IMR-90 (cell line): ENCODE measurements at regions not wholly inside any gene's neighbourhood (a gene's known extent, or its start where the extent isn't known, plus 50 kb on each side); places are given as distances from the start of the nearest gene placed in this dataset.

Source experiments
- ATAC-seq: fragments of 200-7000 bp; cut with Tn5 transposase; 2 replicates; pipeline ENCODE4 v1.9.1; 2020; ENCODE audit warnings: low read depth, mild to moderate bottlenecking, moderate library complexity
- BruUV-seq: library from RNA; stranded (reverse); fragments of 400-500 nt; replicated peaks from 2 replicates; lab custom pipeline; 2021; lab: Mats Ljungman, UMichigan
- CTCF ChIA-PET: fragments of 300-600 bp; formaldehyde crosslinking; extraction: SDS; loops from one replicate; lab custom pipeline; 2021; ENCODE audit warnings: antibody characterized with exemption; lab: Yijun Ruan, JAX
- POLR2A ChIA-PET: fragments of 300-600 bp; sonication (Branson Sonifier 250); formaldehyde crosslinking; loops from one replicate; lab custom pipeline; 2022; ENCODE audit warnings: antibody characterized with exemption; ENCODE audit not compliant: unreplicated experiment; lab: Charles Lee
- DNase-seq: peaks from one replicate; pipeline ENCODE4 v3.0.0; 2013
- H2AFZ ChIP-seq: replicated peaks from 2 replicates; pipeline ENCODE3; 2013; ENCODE audit warnings: low read length, mild to moderate bottlenecking; ENCODE audit not compliant: poor library complexity
- H2AK5ac ChIP-seq: 2 replicates; pipeline ENCODE4 v1.6.1; 2013; ENCODE audit warnings: low read depth, low read length, inconsistent platforms
- H2AK9ac ChIP-seq: replicated peaks from 2 replicates; pipeline ENCODE3; 2013; ENCODE audit warnings: mild to moderate bottlenecking, low read depth, low read length, moderate library complexity; ENCODE audit not compliant: poor library complexity
- H2BK120ac ChIP-seq: 2 replicates; pipeline ENCODE4 v1.6.1; 2013; ENCODE audit warnings: low read depth, low read length, inconsistent platforms
- H2BK15ac ChIP-seq: 3 replicates; pipeline ENCODE4 v1.6.1; 2013; ENCODE audit warnings: low read depth, low read length, inconsistent platforms
- H2BK20ac ChIP-seq: 2 replicates; pipeline ENCODE4 v1.6.1; 2013; ENCODE audit warnings: low read depth, mild to moderate bottlenecking, inconsistent platforms, low read length, moderate library complexity
- H2BK5ac ChIP-seq: 2 replicates; pipeline ENCODE4 v1.6.1; 2013; ENCODE audit warnings: mild to moderate bottlenecking, low read depth, low read length, inconsistent platforms; ENCODE audit not compliant: poor library complexity, severe bottlenecking
- H3K14ac ChIP-seq: replicated peaks from 2 replicates; pipeline ENCODE4 v1.6.1; 2013; ENCODE audit warnings: low read depth, low read length, inconsistent platforms
- H3K18ac ChIP-seq: 2 replicates; pipeline ENCODE4 v1.6.1; 2013; ENCODE audit warnings: low read depth, low read length, control low read depth
- H3K23ac ChIP-seq: 2 replicates; pipeline ENCODE4 v1.6.1; 2013; ENCODE audit warnings: low read depth, low read length, inconsistent platforms
- H3K27ac ChIP-seq: 2 replicates; pipeline ENCODE4 v1.5.1; 2013; ENCODE audit warnings: mild to moderate bottlenecking, control low read depth, low read length; ENCODE audit not compliant: insufficient read depth
- H3K27me3 ChIP-seq: 2 replicates; pipeline ENCODE4 v1.6.1; 2013; ENCODE audit warnings: low read length; ENCODE audit not compliant: control insufficient read depth, insufficient read depth
- H3K36me3 ChIP-seq: 2 replicates; pipeline ENCODE4 v1.6.1; 2013; ENCODE audit warnings: low read length, mixed read lengths; ENCODE audit not compliant: control insufficient read depth, insufficient read depth
- H3K4ac ChIP-seq: 2 replicates; pipeline ENCODE4 v1.6.1; 2013; ENCODE audit warnings: low read depth, low read length, inconsistent platforms
- H3K4me1 ChIP-seq: 2 replicates; pipeline ENCODE4 v1.6.1; 2013; ENCODE audit warnings: low read length, mixed read lengths; ENCODE audit not compliant: control insufficient read depth, insufficient read depth
- H3K4me2 ChIP-seq: 2 replicates; pipeline ENCODE4 v1.6.1; 2013; ENCODE audit warnings: low read depth, mild to moderate bottlenecking, control low read depth, low read length, moderate library complexity
- H3K4me3 ChIP-seq: 2 replicates; pipeline ENCODE4 v1.5.1; 2013; ENCODE audit warnings: low read depth, mild to moderate bottlenecking, control low read depth, low read length, moderate library complexity; ENCODE audit not compliant: insufficient read depth
- H3K56ac ChIP-seq: 2 replicates; pipeline ENCODE4 v1.6.1; 2013; ENCODE audit warnings: low read length, inconsistent platforms; ENCODE audit not compliant: insufficient read depth; ENCODE audit errors: extremely low read depth
- H3K79me1 ChIP-seq, 2 experiments: 2 replicates each; pipeline ENCODE4 v1.6.1; 2013; ENCODE audit warnings: low read length in 2 of 2, inconsistent platforms in 1 of 2, low read depth in 1 of 2
- H3K9ac ChIP-seq: 2 replicates; pipeline ENCODE4 v1.6.1; 2013; ENCODE audit warnings: low read depth, low read length, control low read depth
- H3K9me1 ChIP-seq: 2 replicates; pipeline ENCODE4 v1.6.1; 2013; ENCODE audit warnings: low read length, inconsistent platforms; ENCODE audit not compliant: insufficient read depth
- H3K9me3 ChIP-seq: 2 replicates; pipeline ENCODE4 v1.6.1; 2013; ENCODE audit warnings: low read length; ENCODE audit not compliant: control insufficient read depth, insufficient read depth
- H4K20me1 ChIP-seq: 2 replicates; pipeline ENCODE4 v1.6.1; 2013; ENCODE audit warnings: low read length, inconsistent platforms; ENCODE audit not compliant: insufficient read depth
- H4K5ac ChIP-seq: 2 replicates; pipeline ENCODE4 v1.6.1; 2013; ENCODE audit warnings: mild to moderate bottlenecking, low read depth, low read length, control low read depth
- H4K8ac ChIP-seq, 2 experiments: 2 replicates each; pipeline ENCODE4 v1.6.1; 2013; ENCODE audit warnings: low read depth in 2 of 2, low read length in 2 of 2, control low read depth in 1 of 2, inconsistent platforms in 1 of 2
- H4K91ac ChIP-seq: 2 replicates; pipeline ENCODE4 v1.6.1; 2013; ENCODE audit warnings: low read depth, low read length, inconsistent platforms; ENCODE audit not compliant: insufficient read depth
- BHLHE40 ChIP-seq: fragments of 150-350 bp; IDR thresholded peaks from 2 replicates; pipeline ENCODE4 v1.6.1; 2016; ENCODE audit warnings: mild to moderate bottlenecking, low read depth, low read length
- CEBPB ChIP-seq: IDR thresholded peaks from 2 replicates; pipeline ENCODE4 v1.6.1; 2012; ENCODE audit warnings: low read depth, low read length, improper control_type of control experiment
- CHD1 ChIP-seq: IDR thresholded peaks from 2 replicates; pipeline ENCODE4 v1.6.1; 2012; ENCODE audit warnings: low read depth, low read length, improper control_type of control experiment
- FOS ChIP-seq: fragments of 150-350 bp; IDR thresholded peaks from 2 replicates; pipeline ENCODE4 v1.6.1; 2016; ENCODE audit warnings: low read depth, low read length
- MAFK ChIP-seq: IDR thresholded peaks from 2 replicates; pipeline ENCODE4 v1.6.1; 2012; ENCODE audit warnings: low read depth, low read length, improper control_type of control experiment
- MAZ ChIP-seq: IDR thresholded peaks from 2 replicates; pipeline ENCODE4 v1.6.1; 2012; ENCODE audit warnings: low read depth, mild to moderate bottlenecking, low read length, improper control_type of control experiment, moderate library complexity, borderline replicate concordance
- NFE2L2 ChIP-seq: fragments of 150-350 bp; IDR thresholded peaks from 2 replicates; pipeline ENCODE4 v1.6.1; 2016; ENCODE audit warnings: low read depth, mild to moderate bottlenecking, low read length
- POLR2A ChIP-seq: IDR thresholded peaks from 2 replicates; pipeline ENCODE4 v1.6.1; 2012; ENCODE audit warnings: mild to moderate bottlenecking, low read depth, low read length
- RAD21 ChIP-seq: IDR thresholded peaks from 2 replicates; pipeline ENCODE4 v1.6.1; 2012; ENCODE audit warnings: low read length, improper control_type of control experiment
- RCOR1 ChIP-seq: IDR thresholded peaks from 2 replicates; pipeline ENCODE4 v1.6.1; 2012; ENCODE audit warnings: mild to moderate bottlenecking, low read length, improper control_type of control experiment; ENCODE audit not compliant: insufficient replicate concordance
- RFX5 ChIP-seq: IDR thresholded peaks from 2 replicates; pipeline ENCODE4 v1.8.0; 2012; ENCODE audit warnings: low read depth, mild to moderate bottlenecking, low read length, moderate library complexity
- SMC3 ChIP-seq: fragments of 150-350 bp; IDR thresholded peaks from 2 replicates; pipeline ENCODE4 v1.6.1; 2016; ENCODE audit warnings: low read depth, mild to moderate bottlenecking, antibody characterized with exemption, low read length, moderate library complexity
- WGBS, 2 experiments: methylation state at CpG; one replicate each; pipeline versions ENCODE4 v1.1.5 to v1.1.7; 2013; ENCODE audit warnings: missing lambda C conversion rate in 2 of 2; ENCODE audit not compliant: insufficient read length in 1 of 2; ENCODE audit errors: extremely low coverage in 2 of 2; 5-methylcytosine and 5-hydroxymethylcytosine counted together
- dilution Hi-C: fragments of 300-500 bp; cut with HindIII; formaldehyde crosslinking; loops from one replicate; pipeline ENCODE4 v1.14.3; 2018; ENCODE audit warnings: low sequenced_read_pairs; ENCODE audit not compliant: unreplicated experiment
- in situ Hi-C: fragments of 300-500 bp; cut with MboI; formaldehyde crosslinking; loops from 3 replicates; pipeline ENCODE4 v1.14.3; 2019; ENCODE audit warnings: low sequenced_read_pairs, inconsistent platforms, mixed read lengths
- intact Hi-C: fragments of 100-400 bp; cut with micrococcal nuclease; formaldehyde crosslinking; loops from 2 replicates; pipeline ENCODE4 v1.10.0; 2022
- TF ChIP-seq, protein P1 (sequence below): fragments of 150-350 bp; IDR thresholded peaks from 2 replicates; pipeline ENCODE4 v1.6.1; 2016; ENCODE audit warnings: low read depth, mild to moderate bottlenecking, low read length, moderate library complexity, borderline replicate concordance
- TF ChIP-seq, protein P2 (sequence below): conservative IDR thresholded peaks from 2 replicates; pipeline ENCODE4 v1.5.1; 2012; ENCODE audit warnings: mild to moderate bottlenecking, low read depth, low read length, improper control_type of control experiment
- TF ChIP-seq, protein P3 (sequence below): fragments of 150-350 bp; IDR thresholded peaks from 2 replicates; pipeline ENCODE4 v1.6.1; 2017; ENCODE audit warnings: mild to moderate bottlenecking, antibody characterized with exemption, low read length, low read depth

DNA sequence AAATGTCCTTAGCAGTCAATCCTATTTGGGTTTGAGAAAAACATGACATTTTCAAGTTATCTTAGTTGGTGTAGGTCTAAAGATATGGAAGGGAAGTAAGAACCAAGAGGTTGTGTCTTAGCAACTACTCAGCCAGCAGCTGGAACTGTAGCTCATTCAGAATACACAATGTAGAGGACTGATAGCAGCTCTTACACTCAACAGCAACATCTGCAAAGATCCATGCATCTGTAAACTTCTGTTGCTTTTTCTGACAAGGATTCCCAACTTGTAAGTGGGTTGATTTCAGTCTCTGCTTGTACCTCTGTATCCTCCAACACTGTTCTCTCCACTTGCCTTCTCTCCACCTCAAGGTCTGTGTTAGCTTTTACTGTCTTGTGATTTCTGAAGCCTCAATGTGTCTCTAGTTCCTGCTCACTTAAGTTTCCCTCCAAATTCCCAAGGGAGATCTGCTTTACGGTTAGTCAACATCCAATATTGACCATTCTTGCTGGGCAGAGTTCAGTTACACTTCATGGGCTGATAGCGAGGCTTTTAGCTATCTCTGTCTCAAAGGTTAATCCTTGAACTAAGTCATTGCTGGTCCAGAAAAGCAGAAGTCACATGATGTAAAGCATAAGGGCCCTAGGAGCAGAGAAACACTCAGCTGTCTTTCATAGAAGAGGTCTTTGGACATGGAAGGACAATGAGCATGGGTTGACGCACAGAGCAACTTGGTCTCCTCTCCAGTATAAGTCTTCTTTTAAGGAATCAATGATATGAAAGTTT lies 71.6 kb upstream of the LGSN start:
- no peaks in the 10 kb centered on the region for H3K36me3 ChIP-seq
- H2BK20ac ChIP-seq, result no peak overlapping the region
- H2AK5ac ChIP-seq, result no peak overlapping the region
- ChIA-PET CTCF (interaction anchor here (0.6 kb wide), 1 partner anchor 53 kb away, joined by 3 read pairs; no protein-coding TSS in a partner anchor), POLR2A (no interaction called here)
- no peak overlapping the region for H3K18ac ChIP-seq
- no peak overlapping the region for H3K14ac ChIP-seq
- H2AK9ac ChIP-seq, result no peak overlapping the region
- intact Hi-C loops, result no loop called here
- H2BK5ac ChIP-seq, result no peak overlapping the region
- no peak overlapping the region for H3K4me2 ChIP-seq
- no TSS peak for BruUV-seq
- H4K20me1 ChIP-seq, result no peaks in the 10 kb centered on the region
- no peak for DNase-seq
- H2BK15ac ChIP-seq, result no peak overlapping the region
- no peak overlapping the region for H3K4ac ChIP-seq
- dilution Hi-C loops, result no loop called here
- no peak for TF ChIP-seq NFE2L2
- TF ChIP-seq SMC3, result no peak
- TF ChIP-seq BHLHE40, result no peak
- no peak for TF ChIP-seq FOS
- TF ChIP-seq, protein P1, sequence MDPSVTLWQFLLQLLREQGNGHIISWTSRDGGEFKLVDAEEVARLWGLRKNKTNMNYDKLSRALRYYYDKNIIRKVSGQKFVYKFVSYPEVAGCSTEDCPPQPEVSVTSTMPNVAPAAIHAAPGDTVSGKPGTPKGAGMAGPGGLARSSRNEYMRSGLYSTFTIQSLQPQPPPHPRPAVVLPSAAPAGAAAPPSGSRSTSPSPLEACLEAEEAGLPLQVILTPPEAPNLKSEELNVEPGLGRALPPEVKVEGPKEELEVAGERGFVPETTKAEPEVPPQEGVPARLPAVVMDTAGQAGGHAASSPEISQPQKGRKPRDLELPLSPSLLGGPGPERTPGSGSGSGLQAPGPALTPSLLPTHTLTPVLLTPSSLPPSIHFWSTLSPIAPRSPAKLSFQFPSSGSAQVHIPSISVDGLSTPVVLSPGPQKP, result no peak
- TF ChIP-seq CHD1, result no peak
- no peak for TF ChIP-seq RCOR1
- TF ChIP-seq CEBPB, result no peak
- no peak for TF ChIP-seq MAZ
- TF ChIP-seq RAD21, result no peak
- TF ChIP-seq, protein P2, sequence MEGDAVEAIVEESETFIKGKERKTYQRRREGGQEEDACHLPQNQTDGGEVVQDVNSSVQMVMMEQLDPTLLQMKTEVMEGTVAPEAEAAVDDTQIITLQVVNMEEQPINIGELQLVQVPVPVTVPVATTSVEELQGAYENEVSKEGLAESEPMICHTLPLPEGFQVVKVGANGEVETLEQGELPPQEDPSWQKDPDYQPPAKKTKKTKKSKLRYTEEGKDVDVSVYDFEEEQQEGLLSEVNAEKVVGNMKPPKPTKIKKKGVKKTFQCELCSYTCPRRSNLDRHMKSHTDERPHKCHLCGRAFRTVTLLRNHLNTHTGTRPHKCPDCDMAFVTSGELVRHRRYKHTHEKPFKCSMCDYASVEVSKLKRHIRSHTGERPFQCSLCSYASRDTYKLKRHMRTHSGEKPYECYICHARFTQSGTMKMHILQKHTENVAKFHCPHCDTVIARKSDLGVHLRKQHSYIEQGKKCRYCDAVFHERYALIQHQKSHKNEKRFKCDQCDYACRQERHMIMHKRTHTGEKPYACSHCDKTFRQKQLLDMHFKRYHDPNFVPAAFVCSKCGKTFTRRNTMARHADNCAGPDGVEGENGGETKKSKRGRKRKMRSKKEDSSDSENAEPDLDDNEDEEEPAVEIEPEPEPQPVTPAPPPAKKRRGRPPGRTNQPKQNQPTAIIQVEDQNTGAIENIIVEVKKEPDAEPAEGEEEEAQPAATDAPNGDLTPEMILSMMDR, result no peak
- TF ChIP-seq POLR2A, result no peak
- no peak for TF ChIP-seq RFX5
- TF ChIP-seq, protein P3, sequence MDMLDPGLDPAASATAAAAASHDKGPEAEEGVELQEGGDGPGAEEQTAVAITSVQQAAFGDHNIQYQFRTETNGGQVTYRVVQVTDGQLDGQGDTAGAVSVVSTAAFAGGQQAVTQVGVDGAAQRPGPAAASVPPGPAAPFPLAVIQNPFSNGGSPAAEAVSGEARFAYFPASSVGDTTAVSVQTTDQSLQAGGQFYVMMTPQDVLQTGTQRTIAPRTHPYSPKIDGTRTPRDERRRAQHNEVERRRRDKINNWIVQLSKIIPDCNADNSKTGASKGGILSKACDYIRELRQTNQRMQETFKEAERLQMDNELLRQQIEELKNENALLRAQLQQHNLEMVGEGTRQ, result no peak
- TF ChIP-seq MAFK, result no peak
- no peaks in the 10 kb centered on the region for H3K79me1 ChIP-seq
- H2BK120ac ChIP-seq, result no peak overlapping the region
- in situ Hi-C loops, result no loop called here
- H3K9me3 ChIP-seq, result no peaks in the 10 kb centered on the region
- no peak overlapping the region for H2AFZ ChIP-seq
- no peak overlapping the region for H4K91ac ChIP-seq
- no peak overlapping the region for H3K56ac ChIP-seq
- no peak for ATAC-seq
- no peak overlapping the region for H3K4me3 ChIP-seq
- H4K8ac ChIP-seq, result no peak overlapping the region
- H3K27me3 ChIP-seq, result no peaks in the 10 kb centered on the region
- H3K23ac ChIP-seq, result no peak overlapping the region; the same call in 1 of the 2 replicates
- H3K9ac ChIP-seq, result no peak overlapping the region
- WGBS, 2 experiments, result no CpG with 5 or more reads among the region's 3 CpGs
- H3K9me1 ChIP-seq, result no peaks in the 10 kb centered on the region
- H3K27ac ChIP-seq, result no peak overlapping the region
- H3K4me1 ChIP-seq, result no peaks in the 10 kb centered on the region
- H4K5ac ChIP-seq, result no peak overlapping the region
